IMR-90 (cell line): ENCODE measurements at regions not wholly inside any gene's neighbourhood (a gene's known extent, or its start where the extent isn't known, plus 50 kb on each side); places are given as distances from the start of the nearest gene placed in this dataset.

Experiments used
- ATAC-seq: fragments of 200-7000 bp; cut with Tn5 transposase; 2 replicates; pipeline ENCODE4 v1.9.1; 2020; ENCODE audit warnings: low read depth, mild to moderate bottlenecking, moderate library complexity
- BruUV-seq: library from RNA; stranded (reverse); fragments of 400-500 nt; replicated peaks from 2 replicates; lab custom pipeline; 2021; lab: Mats Ljungman, UMichigan
- CTCF ChIA-PET: fragments of 300-600 bp; formaldehyde crosslinking; extraction: SDS; loops from one replicate; lab custom pipeline; 2021; ENCODE audit warnings: antibody characterized with exemption; lab: Yijun Ruan, JAX
- POLR2A ChIA-PET: fragments of 300-600 bp; sonication (Branson Sonifier 250); formaldehyde crosslinking; loops from one replicate; lab custom pipeline; 2022; ENCODE audit warnings: antibody characterized with exemption; ENCODE audit not compliant: unreplicated experiment; lab: Charles Lee
- DNase-seq: peaks from one replicate; pipeline ENCODE4 v3.0.0; 2013
- H2AFZ ChIP-seq: replicated peaks from 2 replicates; pipeline ENCODE3; 2013; ENCODE audit warnings: low read length, mild to moderate bottlenecking; ENCODE audit not compliant: poor library complexity
- H2AK5ac ChIP-seq: 2 replicates; pipeline ENCODE4 v1.6.1; 2013; ENCODE audit warnings: low read depth, low read length, inconsistent platforms
- H2AK9ac ChIP-seq: replicated peaks from 2 replicates; pipeline ENCODE3; 2013; ENCODE audit warnings: mild to moderate bottlenecking, low read depth, low read length, moderate library complexity; ENCODE audit not compliant: poor library complexity
- H2BK120ac ChIP-seq: 2 replicates; pipeline ENCODE4 v1.6.1; 2013; ENCODE audit warnings: low read depth, low read length, inconsistent platforms
- H2BK15ac ChIP-seq: 3 replicates; pipeline ENCODE4 v1.6.1; 2013; ENCODE audit warnings: low read depth, low read length, inconsistent platforms
- H2BK20ac ChIP-seq: 2 replicates; pipeline ENCODE4 v1.6.1; 2013; ENCODE audit warnings: low read depth, mild to moderate bottlenecking, inconsistent platforms, low read length, moderate library complexity
- H2BK5ac ChIP-seq: 2 replicates; pipeline ENCODE4 v1.6.1; 2013; ENCODE audit warnings: mild to moderate bottlenecking, low read depth, low read length, inconsistent platforms; ENCODE audit not compliant: poor library complexity, severe bottlenecking
- H3K14ac ChIP-seq: replicated peaks from 2 replicates; pipeline ENCODE4 v1.6.1; 2013; ENCODE audit warnings: low read depth, low read length, inconsistent platforms
- H3K18ac ChIP-seq: 2 replicates; pipeline ENCODE4 v1.6.1; 2013; ENCODE audit warnings: low read depth, low read length, control low read depth
- H3K23ac ChIP-seq: 2 replicates; pipeline ENCODE4 v1.6.1; 2013; ENCODE audit warnings: low read depth, low read length, inconsistent platforms
- H3K27ac ChIP-seq: 2 replicates; pipeline ENCODE4 v1.5.1; 2013; ENCODE audit warnings: mild to moderate bottlenecking, control low read depth, low read length; ENCODE audit not compliant: insufficient read depth
- H3K27me3 ChIP-seq: 2 replicates; pipeline ENCODE4 v1.6.1; 2013; ENCODE audit warnings: low read length; ENCODE audit not compliant: control insufficient read depth, insufficient read depth
- H3K36me3 ChIP-seq: 2 replicates; pipeline ENCODE4 v1.6.1; 2013; ENCODE audit warnings: low read length, mixed read lengths; ENCODE audit not compliant: control insufficient read depth, insufficient read depth
- H3K4ac ChIP-seq: 2 replicates; pipeline ENCODE4 v1.6.1; 2013; ENCODE audit warnings: low read depth, low read length, inconsistent platforms
- H3K4me1 ChIP-seq: 2 replicates; pipeline ENCODE4 v1.6.1; 2013; ENCODE audit warnings: low read length, mixed read lengths; ENCODE audit not compliant: control insufficient read depth, insufficient read depth
- H3K4me2 ChIP-seq: 2 replicates; pipeline ENCODE4 v1.6.1; 2013; ENCODE audit warnings: low read depth, mild to moderate bottlenecking, control low read depth, low read length, moderate library complexity
- H3K4me3 ChIP-seq: 2 replicates; pipeline ENCODE4 v1.5.1; 2013; ENCODE audit warnings: low read depth, mild to moderate bottlenecking, control low read depth, low read length, moderate library complexity; ENCODE audit not compliant: insufficient read depth
- H3K56ac ChIP-seq: 2 replicates; pipeline ENCODE4 v1.6.1; 2013; ENCODE audit warnings: low read length, inconsistent platforms; ENCODE audit not compliant: insufficient read depth; ENCODE audit errors: extremely low read depth
- H3K79me1 ChIP-seq, 2 experiments: 2 replicates each; pipeline ENCODE4 v1.6.1; 2013; ENCODE audit warnings: low read length in 2 of 2, inconsistent platforms in 1 of 2, low read depth in 1 of 2
- H3K9ac ChIP-seq: 2 replicates; pipeline ENCODE4 v1.6.1; 2013; ENCODE audit warnings: low read depth, low read length, control low read depth
- H3K9me1 ChIP-seq: 2 replicates; pipeline ENCODE4 v1.6.1; 2013; ENCODE audit warnings: low read length, inconsistent platforms; ENCODE audit not compliant: insufficient read depth
- H3K9me3 ChIP-seq: 2 replicates; pipeline ENCODE4 v1.6.1; 2013; ENCODE audit warnings: low read length; ENCODE audit not compliant: control insufficient read depth, insufficient read depth
- H4K20me1 ChIP-seq: 2 replicates; pipeline ENCODE4 v1.6.1; 2013; ENCODE audit warnings: low read length, inconsistent platforms; ENCODE audit not compliant: insufficient read depth
- H4K5ac ChIP-seq: 2 replicates; pipeline ENCODE4 v1.6.1; 2013; ENCODE audit warnings: mild to moderate bottlenecking, low read depth, low read length, control low read depth
- H4K8ac ChIP-seq, 2 experiments: 2 replicates each; pipeline ENCODE4 v1.6.1; 2013; ENCODE audit warnings: low read depth in 2 of 2, low read length in 2 of 2, control low read depth in 1 of 2, inconsistent platforms in 1 of 2
- H4K91ac ChIP-seq: 2 replicates; pipeline ENCODE4 v1.6.1; 2013; ENCODE audit warnings: low read depth, low read length, inconsistent platforms; ENCODE audit not compliant: insufficient read depth
- BHLHE40 ChIP-seq: fragments of 150-350 bp; IDR thresholded peaks from 2 replicates; pipeline ENCODE4 v1.6.1; 2016; ENCODE audit warnings: mild to moderate bottlenecking, low read depth, low read length
- CEBPB ChIP-seq: IDR thresholded peaks from 2 replicates; pipeline ENCODE4 v1.6.1; 2012; ENCODE audit warnings: low read depth, low read length, improper control_type of control experiment
- CHD1 ChIP-seq: IDR thresholded peaks from 2 replicates; pipeline ENCODE4 v1.6.1; 2012; ENCODE audit warnings: low read depth, low read length, improper control_type of control experiment
- FOS ChIP-seq: fragments of 150-350 bp; IDR thresholded peaks from 2 replicates; pipeline ENCODE4 v1.6.1; 2016; ENCODE audit warnings: low read depth, low read length
- MAFK ChIP-seq: IDR thresholded peaks from 2 replicates; pipeline ENCODE4 v1.6.1; 2012; ENCODE audit warnings: low read depth, low read length, improper control_type of control experiment
- MAZ ChIP-seq: IDR thresholded peaks from 2 replicates; pipeline ENCODE4 v1.6.1; 2012; ENCODE audit warnings: low read depth, mild to moderate bottlenecking, low read length, improper control_type of control experiment, moderate library complexity, borderline replicate concordance
- NFE2L2 ChIP-seq: fragments of 150-350 bp; IDR thresholded peaks from 2 replicates; pipeline ENCODE4 v1.6.1; 2016; ENCODE audit warnings: low read depth, mild to moderate bottlenecking, low read length
- RCOR1 ChIP-seq: IDR thresholded peaks from 2 replicates; pipeline ENCODE4 v1.6.1; 2012; ENCODE audit warnings: mild to moderate bottlenecking, low read length, improper control_type of control experiment; ENCODE audit not compliant: insufficient replicate concordance
- RFX5 ChIP-seq: IDR thresholded peaks from 2 replicates; pipeline ENCODE4 v1.8.0; 2012; ENCODE audit warnings: low read depth, mild to moderate bottlenecking, low read length, moderate library complexity
- SMC3 ChIP-seq: fragments of 150-350 bp; IDR thresholded peaks from 2 replicates; pipeline ENCODE4 v1.6.1; 2016; ENCODE audit warnings: low read depth, mild to moderate bottlenecking, antibody characterized with exemption, low read length, moderate library complexity
- WGBS, 2 experiments: methylation state at CpG; one replicate each; pipeline versions ENCODE4 v1.1.5 to v1.1.7; 2013; ENCODE audit warnings: missing lambda C conversion rate in 2 of 2; ENCODE audit not compliant: insufficient read length in 1 of 2; ENCODE audit errors: extremely low coverage in 2 of 2; 5-methylcytosine and 5-hydroxymethylcytosine counted together
- dilution Hi-C: fragments of 300-500 bp; cut with HindIII; formaldehyde crosslinking; loops from one replicate; pipeline ENCODE4 v1.14.3; 2018; ENCODE audit warnings: low sequenced_read_pairs; ENCODE audit not compliant: unreplicated experiment
- in situ Hi-C: fragments of 300-500 bp; cut with MboI; formaldehyde crosslinking; loops from 3 replicates; pipeline ENCODE4 v1.14.3; 2019; ENCODE audit warnings: low sequenced_read_pairs, inconsistent platforms, mixed read lengths
- intact Hi-C: fragments of 100-400 bp; cut with micrococcal nuclease; formaldehyde crosslinking; loops from 2 replicates; pipeline ENCODE4 v1.10.0; 2022
- TF ChIP-seq, protein P1 (sequence below): fragments of 150-350 bp; IDR thresholded peaks from 2 replicates; pipeline ENCODE4 v1.6.1; 2017; ENCODE audit warnings: mild to moderate bottlenecking, antibody characterized with exemption, low read length, low read depth

DNA sequence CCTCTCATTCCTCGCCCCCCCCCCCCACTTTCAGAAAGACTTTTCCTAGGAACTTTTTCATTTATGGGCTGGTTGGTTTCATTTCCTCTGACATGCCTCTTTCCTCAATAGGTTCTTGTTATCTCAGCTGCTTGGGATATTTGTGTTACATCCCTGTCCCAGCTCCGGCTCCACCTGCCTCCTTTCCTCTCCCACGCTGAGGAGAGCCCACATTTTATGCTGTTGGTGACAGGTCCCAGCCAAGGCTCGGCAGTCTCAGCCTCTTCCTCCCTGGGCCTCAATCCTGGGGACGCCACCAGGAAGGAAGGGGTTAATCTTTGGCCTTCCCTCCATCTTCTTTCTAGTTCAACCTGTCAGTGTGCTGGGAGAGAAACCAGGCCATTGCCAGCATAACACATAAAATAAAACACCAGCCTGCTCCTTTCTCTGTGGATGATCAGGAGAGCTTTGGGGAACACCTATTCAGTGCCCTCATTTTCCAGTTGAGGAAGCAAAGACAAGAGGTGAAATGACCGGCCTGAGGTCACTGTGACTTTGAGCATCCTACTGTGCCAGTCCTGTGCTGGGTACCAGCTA lies 216.9 kb upstream of the TNP1 start:
- Histone ChIP-seq H2AFZ (no peak overlapping the region), H3K23ac (no peak overlapping the region), H3K4me3 (no peak overlapping the region), H2BK15ac (0 out of 3 replicates have a peak overlapping the region, but pooled peaks have one; percentile 41), H3K9me3 (no peaks in the 10 kb centered on the region), H3K36me3 (no peaks in the 10 kb centered on the region), H2BK5ac (no peak overlapping the region), H3K9ac (no peak overlapping the region), H3K18ac (no peak overlapping the region), H3K79me1 (no peaks in the 10 kb centered on the region), H2AK9ac (no peak overlapping the region), H3K4me1 (peaks cover 8% of the 10 kb centered on the region), H3K27me3 (no peaks in the 10 kb centered on the region), H3K9me1 (peaks cover 6% of the 10 kb centered on the region), H4K5ac (no peak overlapping the region), H2BK20ac (no peak overlapping the region), H4K20me1 (no peaks in the 10 kb centered on the region), H3K4ac (no peak overlapping the region; the same call in 1 of the 2 replicates), H2AK5ac (peak overlapping the region; percentile 62), H3K4me2 (no peak overlapping the region), H3K14ac (no peak overlapping the region; the same call in 1 of the 2 replicates), H2BK120ac (0 out of 2 replicates have a peak overlapping the region, but pooled peaks have one; percentile 10), H3K56ac (no peak overlapping the region), H3K27ac (no peak overlapping the region), H4K91ac (no peak overlapping the region), H4K8ac (peak overlapping the region in 1 of 2 experiments; percentile 56; a peak in 1 of 4 replicates)
- dilution Hi-C loops (no loop called here), intact Hi-C loops (no loop called here), in situ Hi-C loops (no loop called here)
- ChIA-PET POLR2A (interaction anchor here (0.6 kb wide), 1 partner anchor 381 kb away, joined by 3 read pairs; the partner anchor contains the start of gene IGFBP5), CTCF (interaction anchor here (0.6 to 1.4 kb wide), 3 partner anchors 12 to 340 kb away, joined by 3 to 8 read pairs (median 4); no protein-coding TSS in a partner anchor)
- ATAC-seq (no peak), DNase-seq (no peak)
- 100% methylated on average over 1 of the region's 6 CpGs; no CpG with 5 or more reads in 1 of the 2 experiments for WGBS, 2 experiments
- no TSS peak for BruUV-seq
- TF ChIP-seq SMC3 (no peak), NFE2L2 (no peak), RCOR1 (no peak), RFX5 (no peak), MAZ (no peak), CHD1 (no peak), MAFK (no peak), BHLHE40 (no peak), CEBPB (no peak), FOS (no peak)
- TF ChIP-seq, protein P1, sequence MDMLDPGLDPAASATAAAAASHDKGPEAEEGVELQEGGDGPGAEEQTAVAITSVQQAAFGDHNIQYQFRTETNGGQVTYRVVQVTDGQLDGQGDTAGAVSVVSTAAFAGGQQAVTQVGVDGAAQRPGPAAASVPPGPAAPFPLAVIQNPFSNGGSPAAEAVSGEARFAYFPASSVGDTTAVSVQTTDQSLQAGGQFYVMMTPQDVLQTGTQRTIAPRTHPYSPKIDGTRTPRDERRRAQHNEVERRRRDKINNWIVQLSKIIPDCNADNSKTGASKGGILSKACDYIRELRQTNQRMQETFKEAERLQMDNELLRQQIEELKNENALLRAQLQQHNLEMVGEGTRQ: no peak
